ENCODE measurements at regions not wholly inside any gene's neighbourhood (a gene's known extent, or its start where the extent isn't known, plus 50 kb on each side); places are given as distances from the start of the nearest gene placed in this dataset.

- TF ChIP-seq, protein P1, sequence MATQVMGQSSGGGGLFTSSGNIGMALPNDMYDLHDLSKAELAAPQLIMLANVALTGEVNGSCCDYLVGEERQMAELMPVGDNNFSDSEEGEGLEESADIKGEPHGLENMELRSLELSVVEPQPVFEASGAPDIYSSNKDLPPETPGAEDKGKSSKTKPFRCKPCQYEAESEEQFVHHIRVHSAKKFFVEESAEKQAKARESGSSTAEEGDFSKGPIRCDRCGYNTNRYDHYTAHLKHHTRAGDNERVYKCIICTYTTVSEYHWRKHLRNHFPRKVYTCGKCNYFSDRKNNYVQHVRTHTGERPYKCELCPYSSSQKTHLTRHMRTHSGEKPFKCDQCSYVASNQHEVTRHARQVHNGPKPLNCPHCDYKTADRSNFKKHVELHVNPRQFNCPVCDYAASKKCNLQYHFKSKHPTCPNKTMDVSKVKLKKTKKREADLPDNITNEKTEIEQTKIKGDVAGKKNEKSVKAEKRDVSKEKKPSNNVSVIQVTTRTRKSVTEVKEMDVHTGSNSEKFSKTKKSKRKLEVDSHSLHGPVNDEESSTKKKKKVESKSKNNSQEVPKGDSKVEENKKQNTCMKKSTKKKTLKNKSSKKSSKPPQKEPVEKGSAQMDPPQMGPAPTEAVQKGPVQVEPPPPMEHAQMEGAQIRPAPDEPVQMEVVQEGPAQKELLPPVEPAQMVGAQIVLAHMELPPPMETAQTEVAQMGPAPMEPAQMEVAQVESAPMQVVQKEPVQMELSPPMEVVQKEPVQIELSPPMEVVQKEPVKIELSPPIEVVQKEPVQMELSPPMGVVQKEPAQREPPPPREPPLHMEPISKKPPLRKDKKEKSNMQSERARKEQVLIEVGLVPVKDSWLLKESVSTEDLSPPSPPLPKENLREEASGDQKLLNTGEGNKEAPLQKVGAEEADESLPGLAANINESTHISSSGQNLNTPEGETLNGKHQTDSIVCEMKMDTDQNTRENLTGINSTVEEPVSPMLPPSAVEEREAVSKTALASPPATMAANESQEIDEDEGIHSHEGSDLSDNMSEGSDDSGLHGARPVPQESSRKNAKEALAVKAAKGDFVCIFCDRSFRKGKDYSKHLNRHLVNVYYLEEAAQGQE (IDR thresholded peaks at IDR 0.05; ENCODE audit: insufficient replicate concordance, low read depth): no peak
- TF ChIP-seq POLR2AphosphoS5 (IDR thresholded peaks at IDR 0.05; ENCODE audit: low read depth): no peak
- no peak for TF ChIP-seq CTCF (IDR thresholded peaks at IDR 0.05; ENCODE audit: insufficient read depth, low read length)
- no peak for TF ChIP-seq SPI1 (IDR thresholded peaks at IDR 0.05; ENCODE audit: borderline replicate concordance, low read depth)
- TF ChIP-seq GABPA (IDR thresholded peaks at IDR 0.05; ENCODE audit: low read depth): no peak
- Histone ChIP-seq H3K27me3 (ENCODE audit: insufficient read depth, poor library complexity, severe bottlenecking) (no peaks in the 10 kb centered on the region), H3K4me3 (replicated peaks; ENCODE audit: insufficient read depth, low read length) (no peak overlapping the region), H3K27ac (replicated peaks) (no peak overlapping the region)
- DNase-seq (ENCODE audit: low read depth in 1 of 2, low spot score in 1 of 2): no peak
Measured at GRCh38 chr6:130715058-130715457, 112.1 kb upstream of the SMLR1 start.

GRCh38 chr6:130716466-130716865 is 110.7 kb upstream of the SMLR1 start:
- no peak for TF ChIP-seq CTCF (IDR thresholded peaks at IDR 0.05; ENCODE audit: insufficient read depth, low read length)
- no peak for TF ChIP-seq POLR2AphosphoS5 (IDR thresholded peaks at IDR 0.05; ENCODE audit: low read depth)
- TF ChIP-seq GABPA (IDR thresholded peaks at IDR 0.05; ENCODE audit: low read depth): no peak
- no peak for TF ChIP-seq SPI1 (IDR thresholded peaks at IDR 0.05; ENCODE audit: borderline replicate concordance, low read depth)
- TF ChIP-seq, protein P1 (IDR thresholded peaks at IDR 0.05; ENCODE audit: insufficient replicate concordance, low read depth): no peak
- H3K27ac ChIP-seq (replicated peaks): no peak overlapping the region
- no peaks in the 10 kb centered on the region for H3K27me3 ChIP-seq (ENCODE audit: insufficient read depth, poor library complexity, severe bottlenecking)
- no peak overlapping the region for H3K4me3 ChIP-seq (replicated peaks; ENCODE audit: insufficient read depth, low read length)
- no peak for DNase-seq (ENCODE audit: low read depth in 1 of 2, low spot score in 1 of 2)

- DNase-seq (ENCODE audit: low read depth in 1 of 2, low spot score in 1 of 2): no peak
- TF ChIP-seq GABPA (IDR thresholded peaks at IDR 0.05; ENCODE audit: low read depth): no peak
- no peak for TF ChIP-seq POLR2AphosphoS5 (IDR thresholded peaks at IDR 0.05; ENCODE audit: low read depth)
- H3K4me3 ChIP-seq (replicated peaks; ENCODE audit: insufficient read depth, low read length): no peak overlapping the region
- H3K27ac ChIP-seq (replicated peaks): no peak overlapping the region
- H3K27me3 ChIP-seq (ENCODE audit: insufficient read depth, poor library complexity, severe bottlenecking): no peaks in the 10 kb centered on the region
Measured at GRCh38 chr6:130717657-130718056, 109.5 kb upstream of the SMLR1 start.

GRCh38 chr6:130720076-130720715 is 107.0 kb upstream of the SMLR1 start:
- H3K27me3 ChIP-seq (ENCODE audit: insufficient read depth, poor library complexity, severe bottlenecking): no peaks in the 10 kb centered on the region
- no peak for TF ChIP-seq CTCF (IDR thresholded peaks at IDR 0.05; ENCODE audit: insufficient read depth, low read length)
- TF ChIP-seq GABPA (IDR thresholded peaks at IDR 0.05; ENCODE audit: low read depth): no peak
- TF ChIP-seq POLR2AphosphoS5 (IDR thresholded peaks at IDR 0.05; ENCODE audit: low read depth): no peak
- TF ChIP-seq, protein P1 (IDR thresholded peaks at IDR 0.05; ENCODE audit: insufficient replicate concordance, low read depth): no peak
- TF ChIP-seq SPI1 (IDR thresholded peaks at IDR 0.05; ENCODE audit: borderline replicate concordance, low read depth): no peak
- DNase-seq (ENCODE audit: low read depth in 1 of 2, low spot score in 1 of 2): no peak
- no peak overlapping the region for H3K4me3 ChIP-seq (replicated peaks; ENCODE audit: insufficient read depth, low read length)
- H3K27ac ChIP-seq (replicated peaks): no peak overlapping the region
